ENCODE measurements at regions not wholly inside any gene's neighbourhood (a gene's known extent, or its start where the extent isn't known, plus 50 kb on each side); places are given as distances from the start of the nearest gene placed in this dataset.
A peak's percentile ranks its signal among the peaks of the same experiment; 100 is the strongest.

- H3K4me1 Mint-ChIP-seq, result no peaks in the 10 kb centered on the region
- CTCF ChIA-PET, result interaction anchor here (1.4 kb wide), 1 partner anchor 10 kb away, joined by 3 read pairs; no protein-coding TSS in a partner anchor
- no peaks in the 10 kb centered on the region for H3K27me3 Mint-ChIP-seq
- ATAC-seq, result no peak
- H3K9me3 Mint-ChIP-seq (ENCODE audit: low read depth), result no peaks in the 10 kb centered on the region
- DNase-seq, result no peak
- no peak overlapping the region for H3K4me3 Mint-ChIP-seq
- H3K27ac Mint-ChIP-seq, result no peak overlapping the region
- H3K36me3 Mint-ChIP-seq, result no peaks in the 10 kb centered on the region
Observed at GRCh38 chr2:126827371-126827770, 71.3 kb upstream of the TEX51 start.

- Mint-ChIP-seq H3K9me3 (ENCODE audit: low read depth) (no peaks in the 10 kb centered on the region), H3K4me1 (no peaks in the 10 kb centered on the region), H3K4me3 (no peak overlapping the region), H3K27me3 (no peaks in the 10 kb centered on the region), H3K27ac (no peak overlapping the region), H3K36me3 (no peaks in the 10 kb centered on the region)
- no peak for DNase-seq
- no peak for ATAC-seq
- CTCF ChIA-PET, result interaction anchor here (1.4 kb wide), 1 partner anchor 9 kb away, joined by 3 read pairs; no protein-coding TSS in a partner anchor
Observed at GRCh38 chr2:126828051-126828450, 70.6 kb upstream of the TEX51 start.

- DNase-seq (no peak), ATAC-seq (no peak)
- Mint-ChIP-seq H3K27me3 (no peaks in the 10 kb centered on the region), H3K4me3 (no peak overlapping the region), H3K36me3 (no peaks in the 10 kb centered on the region), H3K9me3 (ENCODE audit: low read depth) (no peaks in the 10 kb centered on the region), H3K4me1 (no peaks in the 10 kb centered on the region), H3K27ac (no peak overlapping the region)
- CTCF ChIA-PET, result interaction anchor here (1.4 kb wide), 1 partner anchor 9 kb away, joined by 3 read pairs; no protein-coding TSS in a partner anchor
Observed at GRCh38 chr2:126828491-126828890, 70.2 kb upstream of the TEX51 start.

GRCh38 chr2:126831234-126832005, 67.3 kb upstream of the TEX51 start:
- Mint-ChIP-seq H3K9me3 (ENCODE audit: low read depth) (no peaks in the 10 kb centered on the region), H3K36me3 (no peaks in the 10 kb centered on the region), H3K27me3 (no peaks in the 10 kb centered on the region), H3K4me3 (no peak overlapping the region), H3K4me1 (no peaks in the 10 kb centered on the region), H3K27ac (no peak overlapping the region)
- ATAC-seq (no peak), DNase-seq (no peak)
- CTCF ChIA-PET, result no interaction called here

- no peaks in the 10 kb centered on the region for H3K36me3 Mint-ChIP-seq
- H3K27ac Mint-ChIP-seq, result no peak overlapping the region
- DNase-seq, result no peak
- CTCF ChIA-PET, result no interaction called here
- no peak overlapping the region for H3K4me3 Mint-ChIP-seq
- no peak for ATAC-seq
- no peaks in the 10 kb centered on the region for H3K9me3 Mint-ChIP-seq (ENCODE audit: low read depth)
- no peaks in the 10 kb centered on the region for H3K4me1 Mint-ChIP-seq
- H3K27me3 Mint-ChIP-seq, result no peaks in the 10 kb centered on the region
Observed at GRCh38 chr2:126832014-126832413, 66.7 kb upstream of the TEX51 start.

- no peaks in the 10 kb centered on the region for H3K9me3 Mint-ChIP-seq (ENCODE audit: low read depth)
- CTCF ChIA-PET, result interaction anchor here (1.0 kb wide), 1 partner anchor 139 kb away, joined by 3 read pairs; no protein-coding TSS in a partner anchor
- no peak overlapping the region for H3K27ac Mint-ChIP-seq
- ATAC-seq (no peak), DNase-seq (no peak)
- no peak overlapping the region for H3K4me3 Mint-ChIP-seq
- H3K36me3 Mint-ChIP-seq, result no peaks in the 10 kb centered on the region
- no peaks in the 10 kb centered on the region for H3K27me3 Mint-ChIP-seq
- no peaks in the 10 kb centered on the region for H3K4me1 Mint-ChIP-seq
Observed at GRCh38 chr2:126832757-126833156, 65.9 kb upstream of the TEX51 start.

- ATAC-seq (no peak), DNase-seq (no peak)
- CTCF ChIA-PET, result interaction anchor here (1.0 kb wide), 1 partner anchor 138 kb away, joined by 3 read pairs; no protein-coding TSS in a partner anchor
- H3K4me1 Mint-ChIP-seq, result no peaks in the 10 kb centered on the region
- H3K27ac Mint-ChIP-seq, result no peak overlapping the region
- no peaks in the 10 kb centered on the region for H3K36me3 Mint-ChIP-seq
- H3K9me3 Mint-ChIP-seq (ENCODE audit: low read depth), result no peaks in the 10 kb centered on the region
- H3K27me3 Mint-ChIP-seq, result no peaks in the 10 kb centered on the region
- H3K4me3 Mint-ChIP-seq, result no peak overlapping the region
Observed at GRCh38 chr2:126834006-126834659, 64.6 kb upstream of the TEX51 start.

- Mint-ChIP-seq H3K27me3 (no peaks in the 10 kb centered on the region), H3K4me1 (no peaks in the 10 kb centered on the region), H3K4me3 (no peak overlapping the region), H3K27ac (no peak overlapping the region), H3K9me3 (ENCODE audit: low read depth) (no peaks in the 10 kb centered on the region), H3K36me3 (no peaks in the 10 kb centered on the region)
- CTCF ChIA-PET, result no interaction called here
- ATAC-seq (no peak), DNase-seq (no peak)
Observed at GRCh38 chr2:126835261-126835660, 63.4 kb upstream of the TEX51 start.

GRCh38 chr2:126835831-126836230, 62.9 kb upstream of the TEX51 start:
- no peaks in the 10 kb centered on the region for H3K9me3 Mint-ChIP-seq (ENCODE audit: low read depth)
- ATAC-seq (no peak), DNase-seq (no peak)
- no peaks in the 10 kb centered on the region for H3K4me1 Mint-ChIP-seq
- no peaks in the 10 kb centered on the region for H3K36me3 Mint-ChIP-seq
- H3K27me3 Mint-ChIP-seq, result no peaks in the 10 kb centered on the region
- CTCF ChIA-PET, result no interaction called here
- H3K27ac Mint-ChIP-seq, result no peak overlapping the region
- H3K4me3 Mint-ChIP-seq, result no peak overlapping the region

- no peaks in the 10 kb centered on the region for H3K4me1 Mint-ChIP-seq
- no peaks in the 10 kb centered on the region for H3K36me3 Mint-ChIP-seq
- DNase-seq, result no peak
- ATAC-seq, result no peak
- CTCF ChIA-PET, result interaction anchor here (1.0 kb wide), 1 partner anchor 9 kb away, joined by 3 read pairs; no protein-coding TSS in a partner anchor
- no peaks in the 10 kb centered on the region for H3K9me3 Mint-ChIP-seq (ENCODE audit: low read depth)
- H3K27me3 Mint-ChIP-seq, result no peaks in the 10 kb centered on the region
- no peak overlapping the region for H3K27ac Mint-ChIP-seq
- H3K4me3 Mint-ChIP-seq, result no peak overlapping the region
Observed at GRCh38 chr2:126836761-126837679, 61.7 kb upstream of the TEX51 start.

GRCh38 chr2:126837966-126838715, 60.5 kb upstream of the TEX51 start:
- ATAC-seq (no peak), DNase-seq (peak; percentile 11)
- CTCF ChIA-PET, result no interaction called here

GRCh38 chr2:126838716-126838985, 60.0 kb upstream of the TEX51 start:
- CTCF ChIA-PET, result no interaction called here
- peaks cover 4% of the 10 kb centered on the region for H3K27me3 Mint-ChIP-seq
- H3K4me1 Mint-ChIP-seq, result no peaks in the 10 kb centered on the region
- no peaks in the 10 kb centered on the region for H3K36me3 Mint-ChIP-seq
- H3K27ac Mint-ChIP-seq, result no peak overlapping the region
- DNase-seq (peak; percentile 14), ATAC-seq (no peak)
- H3K9me3 Mint-ChIP-seq (ENCODE audit: low read depth), result no peaks in the 10 kb centered on the region
- H3K4me3 Mint-ChIP-seq, result no peak overlapping the region

More at GRCh38 chr2:126837966-126838715, 60.5 kb upstream of the TEX51 start:
- Mint-ChIP-seq H3K36me3 (no peaks in the 10 kb centered on the region), H3K4me3 (no peak overlapping the region), H3K27me3 (peaks cover 3% of the 10 kb centered on the region), H3K9me3 (ENCODE audit: low read depth) (no peaks in the 10 kb centered on the region), H3K4me1 (no peaks in the 10 kb centered on the region), H3K27ac (no peak overlapping the region)

- no peak overlapping the region for H3K4me3 Mint-ChIP-seq
- DNase-seq, result no peak
- H3K4me1 Mint-ChIP-seq, result no peaks in the 10 kb centered on the region
- H3K9me3 Mint-ChIP-seq (ENCODE audit: low read depth), result no peaks in the 10 kb centered on the region
- H3K27ac Mint-ChIP-seq, result no peak overlapping the region
- no peaks in the 10 kb centered on the region for H3K36me3 Mint-ChIP-seq
- ATAC-seq, result no peak
- CTCF ChIA-PET, result no interaction called here
- H3K27me3 Mint-ChIP-seq, result peaks cover 5% of the 10 kb centered on the region
Observed at GRCh38 chr2:126839796-126840195, 58.9 kb upstream of the TEX51 start.

All from activated CD8-positive, alpha-beta memory T cell treated with anti-CD3 and anti-CD28 coated beads, Interleukin-2, amount 10 ng/mL, durations not matched to agents 7 days and 5 days (primary cell).